IPS-NIHi11 (cell line): ENCODE measurements at regions not wholly inside any gene's neighbourhood (a gene's known extent, or its start where the extent isn't known, plus 50 kb on each side); places are given as distances from the start of the nearest gene placed in this dataset.
"Not testable (repeated sequence)": the region's sequence is repeated elsewhere in the genome, so short reads cannot be mapped to it uniquely, and the experiment has no call there.

Source experiments
- DNase-seq: peaks from one replicate; pipeline ENCODE4 v3.0.0; 2012; ENCODE audit warnings: mixed read lengths, low spot score

DNA sequence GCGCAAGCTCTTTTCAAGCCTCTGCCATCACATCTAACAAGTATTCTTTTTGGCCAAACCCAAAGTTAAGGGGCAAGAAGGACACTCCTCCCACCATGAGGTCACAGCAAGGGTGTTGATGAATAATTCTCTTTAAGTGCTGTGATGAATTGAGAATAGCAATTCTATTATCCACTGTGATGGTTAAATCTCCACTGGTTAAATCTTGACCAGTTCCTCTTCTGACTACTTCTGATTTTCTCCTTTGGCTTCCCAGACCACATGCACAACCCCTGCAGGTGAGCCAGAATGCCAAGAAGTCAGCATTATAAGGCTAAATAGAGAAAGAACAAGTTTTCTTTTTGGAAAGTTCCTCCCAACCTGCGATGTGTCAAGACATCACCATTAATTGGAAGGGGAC lies 90.6 kb upstream of the BCL2L14 start:
- DNase-seq, result no peak

DNA sequence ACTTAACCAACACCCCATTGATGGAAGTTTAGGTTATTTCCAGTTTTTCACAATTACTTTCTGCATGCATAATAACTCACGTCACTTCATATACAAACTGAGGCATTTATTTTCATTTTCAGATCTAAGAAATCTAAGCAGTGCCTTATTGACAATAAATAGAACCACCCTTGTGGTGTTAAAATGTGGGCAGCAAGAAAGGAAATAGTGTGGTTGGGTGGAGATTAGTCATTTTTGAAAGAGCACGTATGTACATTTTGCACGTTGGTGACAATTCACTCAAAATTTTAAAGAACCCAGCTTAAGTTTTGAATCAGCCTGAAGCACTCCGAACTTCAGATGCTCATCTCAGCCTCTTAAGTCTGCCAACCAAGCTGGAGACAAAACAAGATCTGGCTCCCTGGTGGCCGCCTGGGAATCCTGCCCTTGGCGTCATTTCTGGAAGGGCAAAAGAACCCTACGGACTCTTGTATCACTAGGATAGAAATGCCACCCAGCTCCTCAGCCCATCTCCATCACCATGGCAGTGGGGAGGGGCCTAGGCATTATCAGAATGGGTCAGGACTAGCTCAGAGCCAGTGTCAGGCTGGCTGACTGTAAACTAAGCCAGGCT lies 89.5 kb upstream of the BCL2L14 start:
- DNase-seq, result no peak

- DNase-seq, result no peak
These were observed 86.3 kb upstream of the BCL2L14 start for GRCh38 chr12:11984417-11984816.

DNA sequence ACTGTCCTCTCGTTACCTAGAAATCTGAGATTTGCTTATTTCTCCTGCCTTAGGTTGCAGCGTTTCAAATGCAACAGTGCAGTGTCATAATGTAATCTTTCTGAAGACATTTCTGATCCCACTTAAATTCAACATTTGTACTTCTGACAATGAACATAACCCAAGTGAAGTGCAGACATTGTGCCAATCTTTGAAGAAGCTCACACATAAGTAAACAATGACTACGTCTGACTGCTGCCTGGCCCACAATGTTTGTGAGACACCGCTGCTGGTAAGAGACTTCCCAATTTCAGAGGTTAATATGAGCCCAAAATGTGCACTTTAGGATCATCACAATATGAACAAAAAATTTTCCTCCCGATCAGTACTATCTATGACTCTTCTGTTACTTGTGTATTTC lies 84.6 kb upstream of the BCL2L14 start:
- DNase-seq, result no peak

DNA sequence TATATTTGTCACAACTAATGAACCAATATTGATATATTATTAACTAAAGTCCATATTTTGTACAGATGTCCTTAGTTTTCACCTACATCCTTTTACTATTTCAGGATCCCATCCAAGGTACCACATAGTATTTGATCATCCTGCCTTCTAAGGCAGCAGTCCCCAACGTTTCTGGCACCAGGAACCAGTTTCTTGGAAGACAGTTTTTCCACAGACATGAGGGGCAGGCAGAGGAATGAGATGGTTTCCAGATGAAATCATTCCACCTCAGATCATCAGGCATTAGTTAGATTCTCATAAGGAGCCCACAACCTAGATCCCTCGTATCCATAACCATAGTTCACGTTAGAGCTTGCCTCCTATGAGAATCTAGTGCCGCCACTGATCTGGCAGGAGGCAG lies 82.8 kb upstream of the BCL2L14 start:
- no peak for DNase-seq

DNA sequence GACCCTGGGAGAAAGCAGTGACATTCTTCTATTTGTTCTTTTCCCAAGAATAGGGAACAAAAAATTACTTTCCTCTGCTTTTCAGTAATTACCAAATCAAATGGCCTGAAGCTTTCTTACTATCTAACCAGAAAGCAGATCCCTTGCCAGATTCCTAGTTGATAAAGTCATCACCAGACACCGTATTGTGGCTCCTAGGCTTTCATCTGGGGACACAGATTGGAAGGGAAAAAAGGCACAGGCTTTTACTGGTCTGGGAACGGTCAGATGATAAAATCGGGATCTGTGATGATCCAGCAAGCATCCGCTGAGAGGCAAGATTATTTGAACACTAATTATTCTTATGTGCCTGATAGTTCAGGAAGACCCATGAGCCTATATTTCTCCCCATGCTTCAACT lies 79.1 kb upstream of the BCL2L14 start:
- DNase-seq, result no peak

DNA sequence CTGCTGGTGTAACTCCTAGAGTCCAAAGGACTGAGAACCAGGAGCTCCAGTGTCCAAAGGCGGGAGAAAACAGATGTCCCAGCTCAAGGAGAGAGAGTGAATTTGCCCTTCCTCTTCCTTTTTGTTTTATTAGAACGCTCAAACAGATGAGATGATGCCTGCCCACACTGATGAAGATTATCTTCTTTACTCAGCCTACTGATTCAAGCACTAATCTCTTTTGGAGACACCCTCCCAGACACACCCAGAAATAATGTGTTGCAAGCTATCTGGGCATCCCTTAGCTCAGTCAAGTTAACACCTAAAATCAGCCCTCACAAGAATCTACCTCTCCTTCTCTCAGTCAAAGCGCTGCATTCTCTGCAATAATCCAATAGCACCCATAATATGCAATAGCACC lies 78.2 kb upstream of the BCL2L14 start:
- no peak for DNase-seq

GRCh38 chr12:11998307-11998943 lies 72.3 kb upstream of the BCL2L14 start:
- not testable (repeated sequence) for DNase-seq

GRCh38 chr12:11998944-11999315 lies 71.8 kb upstream of the BCL2L14 start:
- DNase-seq, result no peak

DNA sequence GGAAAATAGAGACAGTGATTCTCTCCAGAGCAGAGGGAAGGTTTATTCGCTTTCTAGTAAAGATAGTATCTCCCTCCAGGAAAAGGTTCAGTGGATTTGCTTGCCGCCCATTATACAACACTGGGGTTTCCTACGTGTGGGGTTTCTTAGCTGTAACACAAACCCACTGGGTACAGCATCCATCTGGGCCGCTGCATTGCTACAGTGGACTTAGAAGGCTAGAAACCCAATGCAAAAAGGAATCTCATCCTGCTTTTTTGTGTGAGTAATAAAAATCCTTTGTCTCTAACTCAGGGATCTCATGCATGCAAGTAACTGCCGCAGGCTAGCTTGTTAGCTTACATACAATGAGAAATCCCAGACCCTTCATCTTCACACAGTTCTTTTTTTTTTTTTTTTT lies 67.1 kb upstream of the BCL2L14 start:
- DNase-seq, result no peak

DNA sequence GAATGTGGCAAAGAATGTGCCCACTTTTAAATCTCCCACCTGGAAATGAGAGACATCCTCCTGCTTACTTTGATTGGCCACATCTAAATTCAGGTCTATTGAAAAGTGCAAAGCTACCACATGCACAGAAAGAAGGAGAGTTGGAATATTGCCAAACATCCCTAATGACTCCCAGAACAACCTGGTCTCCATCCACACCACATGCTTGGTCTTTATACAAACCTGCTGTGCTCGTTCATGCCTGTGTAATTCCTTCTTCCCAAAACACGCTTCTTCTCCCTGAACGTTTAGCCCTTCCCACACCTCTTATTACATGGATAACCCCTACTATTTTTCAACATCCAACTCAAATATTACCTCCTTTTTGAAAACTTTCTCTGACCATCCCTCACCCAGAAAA lies 66.2 kb upstream of the BCL2L14 start:
- DNase-seq, result no peak

GRCh38 chr12:12007001-12007712 lies 63.6 kb upstream of the BCL2L14 start:
- DNase-seq, result no peak

DNA sequence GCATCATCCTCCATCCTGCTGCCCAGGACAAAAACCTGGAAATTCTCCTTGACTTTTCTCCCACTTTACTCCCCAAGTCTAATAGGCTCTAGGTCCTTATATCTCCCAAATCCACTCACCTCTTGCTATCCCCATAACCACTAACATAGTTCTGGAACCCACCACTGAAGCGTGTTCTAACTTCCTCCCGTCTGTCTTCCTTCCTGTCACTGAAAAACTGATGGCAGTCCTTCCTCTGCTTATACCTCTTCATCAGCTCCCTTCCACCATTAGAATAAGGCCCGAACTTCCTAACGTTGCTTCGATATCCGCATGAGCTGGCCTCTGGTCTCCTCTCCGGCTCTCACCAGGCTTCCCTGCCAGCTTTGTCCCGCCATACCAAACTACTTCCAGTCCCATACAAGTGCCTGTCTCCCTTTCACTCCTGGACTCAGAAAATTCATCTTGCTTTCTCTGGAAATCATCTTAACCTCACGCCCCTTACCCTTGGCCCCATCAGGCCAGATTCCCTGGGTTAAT lies 63.0 kb upstream of the BCL2L14 start:
- no peak for DNase-seq

- peak; percentile 48 for DNase-seq
These were observed 62.4 kb upstream of the BCL2L14 start for GRCh38 chr12:12008232-12008850.

DNA sequence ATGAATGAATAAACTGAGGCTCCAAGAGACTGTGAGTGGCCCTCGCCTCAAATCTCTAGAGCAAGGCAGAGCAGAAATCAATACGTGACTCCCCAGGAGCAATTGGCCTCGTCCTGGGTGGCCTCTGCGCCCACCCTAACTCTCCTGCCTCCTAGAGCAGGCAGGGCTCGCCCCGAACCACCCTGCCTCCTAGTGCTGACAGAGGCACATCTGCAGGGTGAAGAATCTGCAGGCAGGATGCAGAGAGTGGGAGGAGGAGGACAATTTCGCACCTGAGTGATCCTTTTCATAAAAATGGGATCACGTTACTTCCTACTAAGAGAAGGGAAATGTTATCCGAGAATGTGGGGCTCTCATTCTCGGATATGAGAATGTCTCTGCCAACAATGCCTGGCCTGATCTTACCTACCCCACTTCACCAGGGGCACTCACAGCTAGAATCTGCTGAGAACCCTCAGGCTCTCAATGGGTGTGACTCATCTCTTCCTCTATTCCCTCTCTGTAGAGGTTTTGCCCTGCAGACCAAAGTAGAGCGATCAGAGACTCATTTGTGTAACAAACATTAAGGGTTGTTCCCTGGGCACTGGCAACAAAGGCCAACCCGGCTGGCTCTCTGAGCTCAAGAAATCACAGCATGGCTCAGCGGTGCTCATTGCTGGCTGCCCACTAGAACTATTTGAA lies 61.7 kb upstream of the BCL2L14 start:
- peak; percentile 78 for DNase-seq

DNA sequence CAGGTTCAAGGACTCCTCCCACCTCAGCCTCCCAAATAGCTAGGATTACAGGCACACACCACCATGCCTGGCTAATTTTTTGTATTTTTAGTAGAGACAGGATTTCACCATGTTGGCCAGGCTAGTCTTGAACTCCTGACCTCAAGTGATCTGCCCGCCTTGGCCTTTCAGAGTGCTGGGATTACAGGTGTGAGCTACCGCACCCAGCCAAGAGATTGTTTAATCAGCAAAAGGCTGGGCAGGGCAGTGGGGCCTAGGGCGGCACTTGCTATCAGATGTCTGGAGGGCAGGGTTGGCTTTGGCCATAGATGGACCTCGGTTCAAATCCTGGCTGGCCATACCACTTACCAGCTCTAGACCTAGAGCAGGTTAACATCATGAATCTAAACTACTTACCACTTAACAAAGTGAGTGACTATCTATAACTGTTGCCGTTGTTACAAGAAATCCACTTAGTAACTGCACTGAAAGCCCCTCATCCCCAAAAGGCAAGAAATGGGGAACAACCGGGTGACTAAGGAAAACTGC lies 60.9 kb upstream of the BCL2L14 start:
- not testable (repeated sequence) for DNase-seq

GRCh38 chr12:12010277-12011039 lies 60.3 kb upstream of the BCL2L14 start:
- no peak for DNase-seq

DNA sequence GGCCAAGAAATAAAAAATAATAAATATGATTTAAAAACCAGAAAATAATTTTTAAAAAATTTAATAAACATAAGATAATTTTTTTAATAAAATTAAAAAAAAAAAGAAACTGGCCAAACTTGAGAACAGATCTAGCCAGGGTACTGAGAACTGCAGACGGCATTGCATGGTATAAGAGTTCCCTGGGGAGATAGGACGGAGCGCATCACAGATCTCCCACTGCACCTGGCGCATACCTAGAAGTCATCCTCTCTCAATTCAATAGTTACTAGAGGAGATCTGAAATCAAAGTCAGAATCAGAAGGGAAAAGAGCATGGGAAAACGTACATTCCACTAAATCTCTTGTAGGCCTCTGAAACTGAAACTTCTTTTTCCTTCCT lies 58.9 kb upstream of the BCL2L14 start:
- no peak for DNase-seq

- no peak for DNase-seq
These were observed 55.6 kb upstream of the BCL2L14 start for GRCh38 chr12:12015073-12015685.

DNA sequence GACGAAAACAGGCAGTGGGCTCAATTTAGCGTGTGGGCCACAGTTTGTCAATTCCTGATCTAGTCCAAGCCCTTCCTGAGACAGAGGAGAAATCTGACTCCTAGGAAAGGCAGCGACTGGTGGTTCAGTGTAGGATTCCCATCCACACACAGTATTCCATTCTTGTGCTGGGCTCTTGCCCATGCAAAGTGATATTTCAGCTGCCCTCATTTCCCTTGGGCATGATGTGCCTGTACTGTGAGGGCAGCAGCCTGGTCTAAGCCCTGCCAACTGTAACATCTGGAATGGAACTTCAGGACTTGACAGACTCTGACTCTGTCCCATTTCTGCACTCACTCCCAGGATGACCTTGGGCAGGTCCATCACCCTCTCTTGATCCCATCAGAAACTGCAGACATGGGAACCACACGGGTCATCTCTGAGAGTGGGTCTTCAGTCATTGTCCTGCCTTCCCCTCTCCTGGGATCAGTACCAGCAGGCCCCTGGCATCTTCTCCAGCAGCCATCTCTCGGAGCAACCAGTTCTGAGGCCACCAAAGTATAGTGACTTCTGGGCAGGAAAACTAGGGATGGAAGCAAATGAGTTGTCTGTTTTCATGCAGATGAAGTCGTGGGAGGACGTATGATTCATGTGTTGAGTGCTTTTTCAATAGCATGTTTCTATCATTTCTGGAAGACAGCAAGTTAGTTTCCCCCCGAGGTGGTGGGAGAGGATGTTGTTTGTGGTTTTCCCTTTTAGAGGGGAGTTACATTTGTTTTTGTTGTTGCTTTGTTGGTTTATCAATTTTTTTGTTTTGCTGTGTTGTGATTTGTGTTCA lies 54.2 kb upstream of the BCL2L14 start:
- no peak for DNase-seq
